ENCODE measurements at regions not wholly inside any gene's neighbourhood (a gene's known extent, or its start where the extent isn't known, plus 50 kb on each side); places are given as distances from the start of the nearest gene placed in this dataset.

GRCh38 chr2:9083287-9083686, 79.8 kb upstream of the MBOAT2 start:
- TF ChIP-seq CTCF (IDR thresholded peaks at IDR 0.05): no peak

GRCh38 chr2:9082158-9082557, 78.7 kb upstream of the MBOAT2 start:
- TF ChIP-seq CTCF (IDR thresholded peaks at IDR 0.05): no peak

GRCh38 chr2:9081750-9082149, 78.3 kb upstream of the MBOAT2 start:
- TF ChIP-seq CTCF (IDR thresholded peaks at IDR 0.05): no peak

GRCh38 chr2:9078405-9078804, 74.9 kb upstream of the MBOAT2 start:
- no peak for TF ChIP-seq CTCF (IDR thresholded peaks at IDR 0.05)

- no peak for TF ChIP-seq CTCF (IDR thresholded peaks at IDR 0.05)
Measured at GRCh38 chr2:9077691-9078090, 74.2 kb upstream of the MBOAT2 start.

GRCh38 chr2:9076755-9077154, 73.3 kb upstream of the MBOAT2 start:
- no peak for TF ChIP-seq CTCF (IDR thresholded peaks at IDR 0.05)

- no peak for TF ChIP-seq CTCF (IDR thresholded peaks at IDR 0.05)
Measured at GRCh38 chr2:9076210-9076609, 72.7 kb upstream of the MBOAT2 start.

- TF ChIP-seq CTCF (IDR thresholded peaks at IDR 0.05): no peak
Measured at GRCh38 chr2:9074930-9075329, 71.4 kb upstream of the MBOAT2 start.

Data from LNCAP (cell line).